HEK293T (cell line): ENCODE measurements at regions not wholly inside any gene's neighbourhood (a gene's known extent, or its start where the extent isn't known, plus 50 kb on each side); places are given as distances from the start of the nearest gene placed in this dataset.

Experiments used
- CTCF ChIA-PET: fragments of 350-600 bp; formaldehyde crosslinking; extraction: SDS; loops from one replicate; lab custom pipeline; 2021; ENCODE audit warnings: antibody characterized with exemption, inconsistent platforms; lab: Yijun Ruan, JAX
- POLR2A ChIA-PET: fragments of 350-600 bp; formaldehyde crosslinking; extraction: SDS; loops from one replicate; lab custom pipeline; 2020; ENCODE audit warnings: antibody characterized with exemption, inconsistent platforms; lab: Yijun Ruan, JAX
- DNase-seq: peaks from one replicate; pipeline ENCODE4 v3.0.0; 2012; ENCODE audit warnings: mixed read lengths; ENCODE audit errors: extremely low spot score
- ARNT ChIP-seq: fragments of 450-650 bp; IDR thresholded peaks from 2 replicates; pipeline ENCODE4 v1.6.1; 2017; ENCODE audit warnings: mild to moderate bottlenecking
- BHLHE40 ChIP-seq: fragments of 450-650 bp; IDR thresholded peaks from 2 replicates; pipeline ENCODE4 v1.6.1; 2016; ENCODE audit warnings: mild to moderate bottlenecking, moderate library complexity, borderline replicate concordance
- CTBP1 ChIP-seq: fragments of 450-650 bp; IDR thresholded peaks from 2 replicates; pipeline ENCODE4 v1.6.1; 2016; ENCODE audit warnings: borderline replicate concordance
- ELF4 ChIP-seq: fragments of 450-650 bp; IDR thresholded peaks from 2 replicates; pipeline ENCODE4 v1.6.1; 2017; ENCODE audit warnings: antibody characterized with exemption
- FOXA1 ChIP-seq: fragments of 450-650 bp; IDR thresholded peaks from 2 replicates; pipeline ENCODE4 v1.6.1; 2016; ENCODE audit warnings: mild to moderate bottlenecking
- FOXK2 ChIP-seq: fragments of 450-650 bp; IDR thresholded peaks from 2 replicates; pipeline ENCODE4 v1.6.1; 2016; ENCODE audit warnings: mild to moderate bottlenecking
- FOXM1 ChIP-seq: fragments of 450-650 bp; IDR thresholded peaks from 2 replicates; pipeline ENCODE4 v1.6.1; 2017; ENCODE audit warnings: mild to moderate bottlenecking, borderline replicate concordance
- HDGF ChIP-seq: fragments of 450-650 bp; IDR thresholded peaks from 2 replicates; pipeline ENCODE4 v1.6.1; 2017; ENCODE audit warnings: antibody characterized with exemption, borderline replicate concordance
- L3MBTL2 ChIP-seq: fragments of 450-650 bp; conservative IDR thresholded peaks from 2 replicates; pipeline ENCODE4 v1.6.1; 2016; ENCODE audit warnings: mild to moderate bottlenecking
- LEF1 ChIP-seq: fragments of 450-650 bp; IDR thresholded peaks from 2 replicates; pipeline ENCODE4 v1.6.1; 2017; ENCODE audit warnings: mild to moderate bottlenecking, borderline replicate concordance
- NFRKB ChIP-seq: fragments of 450-650 bp; IDR thresholded peaks from 2 replicates; pipeline ENCODE4 v1.6.1; 2016; ENCODE audit warnings: mild to moderate bottlenecking, moderate library complexity
- PKNOX1 ChIP-seq: fragments of 450-650 bp; IDR thresholded peaks from 2 replicates; pipeline ENCODE4 v1.6.1; 2016
- SP1 ChIP-seq: fragments of 450-650 bp; IDR thresholded peaks from 2 replicates; pipeline ENCODE4 v1.6.1; 2017
- SUZ12 ChIP-seq: fragments of 450-650 bp; IDR thresholded peaks from 2 replicates; pipeline ENCODE4 v1.6.1; 2016; ENCODE audit warnings: mild to moderate bottlenecking
- TARDBP ChIP-seq: fragments of 450-650 bp; IDR thresholded peaks from 2 replicates; pipeline ENCODE4 v1.6.1; 2016
- ZNF384 ChIP-seq: fragments of 450-650 bp; IDR thresholded peaks from 2 replicates; pipeline ENCODE4 v1.6.1; 2016

GRCh38 chr9:30239878-30240277 is 2144.6 kb upstream of the ACO1 start:
- ChIA-PET POLR2A (no interaction called here), CTCF (no interaction called here)
- DNase-seq, result no peak
- TF ChIP-seq TARDBP (no peak), HDGF (no peak), FOXK2 (no peak), FOXA1 (no peak), SUZ12 (no peak), ELF4 (no peak), BHLHE40 (no peak), SP1 (no peak)

GRCh38 chr9:30243467-30243866 is 2141.0 kb upstream of the ACO1 start:
- ChIA-PET POLR2A (no interaction called here), CTCF (no interaction called here)
- DNase-seq, result no peak
- no peak for TF ChIP-seq ZNF384
- TF ChIP-seq FOXA1, result no peak
- TF ChIP-seq PKNOX1, result no peak
- TF ChIP-seq NFRKB, result no peak
- TF ChIP-seq ELF4, result no peak
- TF ChIP-seq SUZ12, result no peak
- no peak for TF ChIP-seq CTBP1
- no peak for TF ChIP-seq FOXK2
- TF ChIP-seq BHLHE40, result no peak
- TF ChIP-seq FOXM1, result no peak
- TF ChIP-seq L3MBTL2, result no peak
- no peak for TF ChIP-seq HDGF
- TF ChIP-seq ARNT, result no peak
- TF ChIP-seq LEF1, result no peak
- TF ChIP-seq SP1, result no peak
- no peak for TF ChIP-seq TARDBP

- TF ChIP-seq TARDBP (no peak), FOXA1 (no peak), L3MBTL2 (no peak), FOXM1 (no peak), PKNOX1 (no peak), ZNF384 (no peak), SUZ12 (no peak), SP1 (no peak), FOXK2 (no peak), ELF4 (no peak), LEF1 (no peak), HDGF (no peak), BHLHE40 (no peak), ARNT (no peak), NFRKB (no peak), CTBP1 (no peak)
- DNase-seq, result no peak
- ChIA-PET CTCF (no interaction called here), POLR2A (no interaction called here)
These were observed 2139.6 kb upstream of the ACO1 start for GRCh38 chr9:30244877-30245276.

- DNase-seq, result no peak
- POLR2A ChIA-PET, result no interaction called here
- CTCF ChIA-PET, result no interaction called here
These were observed 2133.6 kb upstream of the ACO1 start for GRCh38 chr9:30250872-30251271.

GRCh38 chr9:30258094-30258493 is 2126.3 kb upstream of the ACO1 start:
- TF ChIP-seq LEF1, result no peak
- TF ChIP-seq FOXM1, result no peak
- no peak for TF ChIP-seq NFRKB
- no peak for TF ChIP-seq SP1
- no peak for TF ChIP-seq CTBP1
- no peak for TF ChIP-seq ARNT
- no peak for TF ChIP-seq PKNOX1
- no peak for TF ChIP-seq TARDBP
- no peak for TF ChIP-seq HDGF
- no peak for TF ChIP-seq FOXA1
- POLR2A ChIA-PET, result no interaction called here
- no peak for DNase-seq
- CTCF ChIA-PET, result no interaction called here

More at GRCh38 chr9:30250872-30251271, 2133.6 kb upstream of the ACO1 start:
- TF ChIP-seq FOXA1 (no peak), BHLHE40 (no peak), HDGF (no peak), ELF4 (no peak), ZNF384 (no peak), ARNT (no peak), FOXK2 (no peak), FOXM1 (no peak)

GRCh38 chr9:30280229-30280900 is 2104.1 kb upstream of the ACO1 start:
- ChIA-PET POLR2A (no interaction called here), CTCF (no interaction called here)
- TF ChIP-seq PKNOX1 (no peak), FOXK2 (no peak), ARNT (no peak), CTBP1 (no peak)
- no peak for DNase-seq
